Muscle of leg (tissue), 3 donors: ENCODE measurements at regions not wholly inside any gene's neighbourhood (a gene's known extent, or its start where the extent isn't known, plus 50 kb on each side); places are given as distances from the start of the nearest gene placed in this dataset.

ENCODE experiments used
- DNase-seq: peaks from one replicate; pipeline ENCODE4 v3.0.0; 2013
- H3K27ac ChIP-seq: one replicate; pipeline ENCODE4 v1.5.1; 2013; ENCODE audit warnings: mild to moderate bottlenecking, low read length, control low read depth
- H3K27me3 ChIP-seq: one replicate; pipeline ENCODE4 v1.6.1; 2013; ENCODE audit warnings: low read length; ENCODE audit not compliant: control insufficient read depth, insufficient read depth
- H3K36me3 ChIP-seq: one replicate; pipeline ENCODE4 v1.6.1; 2013; ENCODE audit warnings: low read length; ENCODE audit not compliant: control insufficient read depth, insufficient read depth
- H3K4me1 ChIP-seq: one replicate; pipeline ENCODE4 v1.6.1; 2013; ENCODE audit warnings: low read length; ENCODE audit not compliant: control insufficient read depth, insufficient read depth
- H3K4me3 ChIP-seq: one replicate; pipeline ENCODE4 v1.5.1; 2013; ENCODE audit warnings: low read length, control low read depth
- H3K9me3 ChIP-seq: replicated peaks from 2 replicates; pipeline ENCODE4 v1.6.1; 2013; ENCODE audit warnings: low read depth, low read length; ENCODE audit not compliant: control insufficient read depth
- WGBS: methylation state at CpG from one replicate; pipeline ENCODE4 v1.1.5; 2013; ENCODE audit warnings: missing lambda C conversion rate; ENCODE audit not compliant: insufficient coverage; 5-methylcytosine and 5-hydroxymethylcytosine counted together

DNA sequence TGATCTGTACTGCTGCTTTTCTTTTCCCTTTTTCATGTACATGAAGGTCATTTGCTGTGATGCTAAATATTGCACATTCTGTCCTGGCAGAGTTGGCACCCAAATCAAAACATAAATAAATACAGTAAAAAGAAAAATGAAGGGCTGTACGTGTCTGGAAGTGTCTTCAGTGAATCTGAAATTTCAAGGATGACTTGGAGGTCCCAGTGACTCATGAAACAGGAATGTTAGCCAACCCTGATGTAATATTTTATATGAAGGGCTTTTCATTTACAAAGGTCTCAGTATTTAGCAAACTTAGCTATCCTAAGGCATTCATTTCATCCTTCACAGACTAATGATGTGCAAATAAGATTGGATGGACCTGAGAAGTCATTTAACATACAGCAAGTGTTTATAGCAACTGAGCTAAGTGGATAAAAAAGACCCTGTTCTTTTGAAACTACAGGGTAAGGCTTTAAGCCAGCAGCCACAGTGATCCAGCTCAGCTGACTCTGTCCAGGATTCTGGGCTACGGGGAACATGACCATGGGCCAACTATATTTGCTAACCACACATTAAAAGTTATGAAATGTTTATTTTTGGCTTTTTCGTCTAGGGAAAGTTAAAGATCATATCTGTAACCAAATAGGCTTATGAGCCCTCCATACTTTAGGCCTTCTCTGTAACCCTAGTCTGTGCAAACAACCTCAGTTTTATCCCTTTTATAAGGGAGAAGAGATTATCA is 104.0 kb upstream of the DMRTA1 start:
- Histone ChIP-seq H3K27ac (no peak overlapping the region), H3K4me1 (no peaks in the 10 kb centered on the region), H3K27me3 (no peaks in the 10 kb centered on the region), H3K4me3 (no peak overlapping the region), H3K9me3 (no peaks in the 10 kb centered on the region), H3K36me3 (no peaks in the 10 kb centered on the region)
- WGBS, result no CpG with 5 or more reads among the region's 3 CpGs
- peak; percentile 10 for DNase-seq

DNA sequence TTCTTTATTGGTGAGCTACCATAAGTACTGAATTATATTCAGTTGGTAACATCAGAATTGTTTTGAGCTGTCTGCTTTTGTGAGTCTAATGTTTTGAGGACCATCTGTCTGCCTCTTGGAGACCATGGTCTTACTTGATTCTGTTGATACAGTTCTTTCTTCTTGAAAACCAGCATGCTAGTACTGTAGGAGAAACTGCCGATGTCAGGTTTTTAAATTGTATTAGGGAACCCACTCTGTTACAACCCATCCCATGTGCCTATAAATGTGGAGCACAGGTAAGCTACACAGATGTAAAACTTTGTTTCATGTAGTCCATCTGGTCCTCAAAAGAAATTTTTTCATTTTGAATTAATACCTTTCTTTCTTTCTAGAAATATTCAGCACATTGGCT is 103.4 kb upstream of the DMRTA1 start:
- WGBS, result no CpG with 5 or more reads among the region's 1 CpG
- no peaks in the 10 kb centered on the region for H3K27me3 ChIP-seq
- H3K4me1 ChIP-seq, result no peaks in the 10 kb centered on the region
- no peaks in the 10 kb centered on the region for H3K36me3 ChIP-seq
- H3K27ac ChIP-seq, result no peak overlapping the region
- no peak overlapping the region for H3K4me3 ChIP-seq
- no peaks in the 10 kb centered on the region for H3K9me3 ChIP-seq
- no peak for DNase-seq

DNA sequence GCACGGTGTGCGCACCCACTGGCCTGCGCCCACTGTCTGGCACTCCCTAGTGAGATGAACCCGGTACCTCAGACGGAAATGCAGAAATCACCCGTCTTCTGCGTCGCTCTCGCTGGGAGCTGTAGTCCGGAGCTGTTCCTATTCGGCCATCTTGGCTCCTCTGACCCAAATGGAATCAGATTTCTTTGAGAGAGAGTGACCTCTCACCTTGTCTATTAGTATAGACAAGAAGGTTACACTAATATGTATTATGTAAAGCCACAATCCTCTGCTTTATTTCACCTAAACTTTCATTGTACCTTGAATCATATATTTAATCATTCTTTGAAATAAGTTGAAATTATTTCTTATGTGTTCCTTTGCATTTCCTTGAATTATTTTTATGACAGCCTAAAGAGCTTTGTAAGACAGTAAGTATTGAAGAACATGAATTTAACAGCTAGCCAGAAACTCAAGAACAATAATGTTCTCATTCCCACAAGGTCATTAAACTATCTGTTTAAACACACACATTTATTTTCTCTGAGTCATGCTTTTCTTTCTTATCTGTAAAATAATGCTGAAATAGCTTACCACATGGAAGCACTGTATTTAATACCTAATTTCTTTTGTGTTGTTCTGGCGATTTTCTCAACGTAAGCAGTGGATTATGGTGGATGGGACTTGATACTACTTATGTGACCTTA is 91.8 kb upstream of the DMRTA1 start:
- Histone ChIP-seq H3K36me3 (no peaks in the 10 kb centered on the region), H3K9me3 (peaks cover 2% of the 10 kb centered on the region), H3K27me3 (no peaks in the 10 kb centered on the region), H3K4me1 (no peaks in the 10 kb centered on the region), H3K27ac (no peak overlapping the region), H3K4me3 (no peak overlapping the region)
- DNase-seq, result no peak
- no CpG with 5 or more reads among the region's 13 CpGs for WGBS

DNA sequence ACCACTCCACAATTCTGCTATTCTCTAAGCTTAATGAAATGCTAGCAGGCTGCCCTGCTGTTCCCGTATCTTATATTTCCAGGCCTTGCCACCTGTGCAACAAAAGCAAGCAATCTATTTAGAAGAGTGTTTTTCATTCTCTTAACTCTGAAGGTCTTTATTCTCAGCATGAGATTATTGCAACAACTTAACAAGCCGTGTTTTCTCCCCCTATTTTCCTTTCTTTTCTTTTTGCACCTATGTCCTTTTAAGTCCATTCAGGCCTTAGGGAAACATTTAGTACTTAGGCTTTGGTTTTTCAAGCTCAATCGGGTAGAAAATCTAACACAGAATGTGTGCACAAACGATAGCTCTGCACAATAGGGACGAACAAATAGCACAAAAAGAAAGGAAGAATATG is 89.6 kb upstream of the DMRTA1 start:
- H3K27ac ChIP-seq, result no peak overlapping the region
- no peaks in the 10 kb centered on the region for H3K4me1 ChIP-seq
- 69% methylated on average over 3 of the region's 5 CpGs for WGBS
- H3K4me3 ChIP-seq, result no peak overlapping the region
- no peaks in the 10 kb centered on the region for H3K36me3 ChIP-seq
- H3K27me3 ChIP-seq, result no peaks in the 10 kb centered on the region
- H3K9me3 ChIP-seq, result peaks cover 2% of the 10 kb centered on the region
- DNase-seq, result no peak

DNA sequence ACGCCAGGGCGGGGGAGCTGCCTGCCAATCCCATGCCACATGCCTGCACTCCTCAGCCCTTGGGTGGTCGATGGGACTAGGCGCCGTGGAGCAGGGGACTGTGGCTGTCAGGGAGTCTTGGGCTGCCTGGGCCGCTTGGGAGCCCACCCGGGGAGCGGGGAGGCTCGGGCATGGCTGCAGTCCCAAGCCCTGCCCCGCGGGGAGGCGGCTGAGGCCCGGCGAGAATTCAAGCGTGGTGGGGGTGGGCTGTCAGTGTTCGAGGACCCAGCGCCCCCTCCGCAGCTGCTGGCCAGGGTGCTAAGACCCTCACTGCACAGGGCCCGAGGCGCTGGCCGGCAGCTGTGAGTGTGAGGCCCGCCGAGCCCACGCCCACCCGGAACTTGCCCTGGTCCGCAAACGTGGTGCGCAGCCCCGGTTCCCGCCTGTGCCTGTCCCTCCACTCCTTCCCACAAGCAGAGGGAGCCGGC is 83.2 kb upstream of the DMRTA1 start:
- Histone ChIP-seq H3K9me3 (peaks cover 7% of the 10 kb centered on the region), H3K4me1 (no peaks in the 10 kb centered on the region), H3K4me3 (no peak overlapping the region), H3K27me3 (no peaks in the 10 kb centered on the region), H3K27ac (no peak overlapping the region), H3K36me3 (no peaks in the 10 kb centered on the region)
- DNase-seq, result no peak
- 95% methylated on average over 25 of the region's 31 CpGs for WGBS

DNA sequence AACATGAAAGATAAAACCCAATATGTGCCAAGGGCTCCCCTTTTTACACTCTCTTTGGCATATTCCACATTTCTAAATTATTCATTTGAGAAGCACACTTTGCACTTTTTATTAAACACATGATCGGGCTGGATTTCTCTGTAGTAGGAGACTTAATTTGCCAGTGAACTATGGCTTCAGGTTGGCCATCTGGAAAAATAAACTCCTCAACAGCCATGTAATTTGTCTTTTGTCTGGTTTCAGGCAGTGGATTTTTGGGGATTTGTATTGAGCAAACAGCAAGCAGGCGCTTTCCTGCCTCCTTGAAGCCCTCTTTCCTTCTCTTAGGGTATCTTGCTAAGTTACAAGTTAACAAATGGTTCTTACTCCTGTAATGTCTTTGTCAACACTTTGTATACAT is 73.0 kb upstream of the DMRTA1 start:
- DNase-seq, result no peak
- Histone ChIP-seq H3K27ac (no peak overlapping the region), H3K9me3 (no peaks in the 10 kb centered on the region), H3K4me3 (no peak overlapping the region), H3K36me3 (no peaks in the 10 kb centered on the region), H3K27me3 (no peaks in the 10 kb centered on the region), H3K4me1 (no peaks in the 10 kb centered on the region)
- WGBS, result no CpG with 5 or more reads among the region's 2 CpGs

DNA sequence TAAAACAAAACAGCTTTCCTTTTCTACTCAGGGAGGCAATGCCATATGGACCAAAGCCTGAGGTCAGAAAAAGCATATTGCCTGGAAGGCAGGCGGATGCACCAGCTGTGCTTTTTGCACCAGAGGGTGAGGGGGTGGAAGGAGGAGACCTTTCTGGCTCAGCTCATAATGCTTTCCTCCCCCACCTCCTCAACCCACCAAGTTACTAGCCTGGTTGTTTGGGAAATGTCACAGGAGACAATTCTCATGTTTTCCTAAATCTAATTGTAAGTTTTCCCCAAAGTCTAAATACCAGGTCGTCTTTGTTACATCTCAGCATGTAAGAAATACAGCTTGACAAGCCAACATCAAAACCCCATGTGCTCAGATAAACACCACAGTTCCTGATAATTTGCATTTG is 72.6 kb upstream of the DMRTA1 start:
- H3K4me3 ChIP-seq, result no peak overlapping the region
- DNase-seq, result no peak
- WGBS, result no CpG with 5 or more reads among the region's 2 CpGs
- no peaks in the 10 kb centered on the region for H3K27me3 ChIP-seq
- H3K9me3 ChIP-seq, result no peaks in the 10 kb centered on the region
- H3K4me1 ChIP-seq, result no peaks in the 10 kb centered on the region
- H3K27ac ChIP-seq, result no peak overlapping the region
- H3K36me3 ChIP-seq, result no peaks in the 10 kb centered on the region

DNA sequence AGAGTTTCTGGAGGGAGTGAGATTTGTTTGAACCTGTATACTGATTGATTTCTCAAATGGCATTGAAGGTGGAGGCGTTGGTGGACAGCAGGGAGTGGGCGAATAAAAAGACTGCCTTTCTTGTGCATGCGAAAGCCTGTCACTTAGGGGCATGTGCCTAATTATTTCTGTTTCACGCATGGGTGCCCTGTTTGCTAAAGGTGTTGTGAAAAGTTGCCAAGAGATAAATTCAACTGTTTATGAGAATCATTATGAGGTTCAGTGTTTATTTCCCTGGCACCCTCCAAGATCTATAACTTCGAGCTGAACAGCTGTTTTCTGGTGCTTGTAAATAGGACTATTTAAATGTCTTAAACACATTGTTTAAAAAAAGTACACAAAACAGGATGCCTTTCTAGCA is 67.4 kb upstream of the DMRTA1 start:
- no peaks in the 10 kb centered on the region for H3K4me1 ChIP-seq
- WGBS, result 27% methylated on average over 2 of the region's 5 CpGs
- H3K9me3 ChIP-seq, result no peaks in the 10 kb centered on the region
- H3K27ac ChIP-seq, result no peak overlapping the region
- H3K4me3 ChIP-seq, result no peak overlapping the region
- DNase-seq, result no peak
- H3K27me3 ChIP-seq, result no peaks in the 10 kb centered on the region
- no peaks in the 10 kb centered on the region for H3K36me3 ChIP-seq

DNA sequence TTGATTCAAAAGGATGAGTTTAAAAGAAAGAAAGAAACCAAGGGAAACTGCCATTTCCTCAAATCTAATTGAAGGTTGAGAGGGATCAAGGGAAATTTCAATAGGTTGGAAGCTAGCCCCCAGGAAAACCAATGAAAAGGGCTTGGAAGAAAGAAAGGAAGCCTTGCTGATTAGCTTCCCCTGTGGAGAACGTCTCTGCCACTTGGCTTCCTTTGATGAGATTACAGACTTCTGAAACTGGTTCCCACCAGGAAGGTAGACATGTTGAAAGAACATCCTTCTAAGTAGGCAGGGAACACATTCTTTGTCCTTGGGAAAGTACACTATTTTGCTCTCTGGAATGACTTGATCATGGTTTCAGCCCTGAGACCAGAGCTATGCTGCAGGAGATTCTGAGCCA is 65.5 kb upstream of the DMRTA1 start:
- H3K4me1 ChIP-seq, result no peaks in the 10 kb centered on the region
- 43% methylated on average over 1 of the region's 1 CpG for WGBS
- no peak for DNase-seq
- no peaks in the 10 kb centered on the region for H3K27me3 ChIP-seq
- no peak overlapping the region for H3K4me3 ChIP-seq
- H3K36me3 ChIP-seq, result no peaks in the 10 kb centered on the region
- H3K9me3 ChIP-seq, result no peaks in the 10 kb centered on the region
- H3K27ac ChIP-seq, result no peak overlapping the region

DNA sequence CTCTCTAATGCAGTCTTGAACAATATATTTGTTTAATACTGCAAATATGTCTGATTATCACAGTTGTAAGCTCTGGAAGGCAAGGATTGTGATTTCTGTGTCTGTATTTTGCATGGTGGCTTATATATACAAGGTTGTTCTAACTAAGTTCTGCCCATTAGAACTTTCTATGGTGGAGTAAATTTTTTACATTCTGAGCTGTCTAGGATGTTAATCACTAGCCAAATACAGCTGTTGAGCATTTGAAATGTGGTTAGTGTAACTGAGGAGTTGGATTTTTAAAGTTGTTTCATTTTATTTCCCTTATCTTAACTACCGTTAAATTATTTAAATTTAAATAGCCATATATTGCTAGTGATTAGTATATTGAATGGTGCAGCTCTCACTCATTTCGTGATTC is 64.3 kb upstream of the DMRTA1 start:
- Histone ChIP-seq H3K36me3 (no peaks in the 10 kb centered on the region), H3K4me1 (no peaks in the 10 kb centered on the region), H3K27ac (no peak overlapping the region), H3K9me3 (no peaks in the 10 kb centered on the region), H3K4me3 (no peak overlapping the region), H3K27me3 (no peaks in the 10 kb centered on the region)
- DNase-seq, result no peak
- WGBS, result no CpG with 5 or more reads among the region's 2 CpGs
